ENCODE measurements at regions not wholly inside any gene's neighbourhood (a gene's known extent, or its start where the extent isn't known, plus 50 kb on each side); places are given as distances from the start of the nearest gene placed in this dataset.

- 18 to 21% methylated on average over 4 of the region's 4 CpGs for WGBS, 2 donors
- Histone ChIP-seq H3K9me3 (no peaks in the 10 kb centered on the region), H3K4me1 (no peaks in the 10 kb centered on the region), H3K4me3 (no peak overlapping the region), H3K27me3 (peaks cover 0 to 11% (median 0%) of the 10 kb centered on the region in 4 donors), H3K27ac (no peak overlapping the region), H3K36me3 (no peaks in the 10 kb centered on the region)
- no peak for DNase-seq
- no peak for ATAC-seq
- no peak for FAIRE-seq
- TF ChIP-seq, protein P1, sequence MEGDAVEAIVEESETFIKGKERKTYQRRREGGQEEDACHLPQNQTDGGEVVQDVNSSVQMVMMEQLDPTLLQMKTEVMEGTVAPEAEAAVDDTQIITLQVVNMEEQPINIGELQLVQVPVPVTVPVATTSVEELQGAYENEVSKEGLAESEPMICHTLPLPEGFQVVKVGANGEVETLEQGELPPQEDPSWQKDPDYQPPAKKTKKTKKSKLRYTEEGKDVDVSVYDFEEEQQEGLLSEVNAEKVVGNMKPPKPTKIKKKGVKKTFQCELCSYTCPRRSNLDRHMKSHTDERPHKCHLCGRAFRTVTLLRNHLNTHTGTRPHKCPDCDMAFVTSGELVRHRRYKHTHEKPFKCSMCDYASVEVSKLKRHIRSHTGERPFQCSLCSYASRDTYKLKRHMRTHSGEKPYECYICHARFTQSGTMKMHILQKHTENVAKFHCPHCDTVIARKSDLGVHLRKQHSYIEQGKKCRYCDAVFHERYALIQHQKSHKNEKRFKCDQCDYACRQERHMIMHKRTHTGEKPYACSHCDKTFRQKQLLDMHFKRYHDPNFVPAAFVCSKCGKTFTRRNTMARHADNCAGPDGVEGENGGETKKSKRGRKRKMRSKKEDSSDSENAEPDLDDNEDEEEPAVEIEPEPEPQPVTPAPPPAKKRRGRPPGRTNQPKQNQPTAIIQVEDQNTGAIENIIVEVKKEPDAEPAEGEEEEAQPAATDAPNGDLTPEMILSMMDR (IDR thresholded peaks at IDR 0.05): no peak
- intact Hi-C loops (cut with DNase I): no loop called here
Observed at GRCh38 chr9:115596746-115597080, 478.8 kb upstream of the TNC start.

GRCh38 chr9:115597330-115597895, 479.5 kb upstream of the TNC start:
- Histone ChIP-seq H3K4me3 (no peak overlapping the region), H3K9me3 (no peaks in the 10 kb centered on the region), H3K27ac (no peak overlapping the region), H3K27me3 (peaks cover 0 to 11% (median 0%) of the 10 kb centered on the region in 4 donors), H3K36me3 (no peaks in the 10 kb centered on the region), H3K4me1 (no peaks in the 10 kb centered on the region)
- TF ChIP-seq, protein P1 (IDR thresholded peaks at IDR 0.05): no peak
- FAIRE-seq (no peak), DNase-seq (no peak), ATAC-seq (no peak)
- 62 to 70% methylated on average over 3 of the region's 3 CpGs for WGBS, 2 donors
- intact Hi-C loops (cut with DNase I): no loop called here

DNA sequence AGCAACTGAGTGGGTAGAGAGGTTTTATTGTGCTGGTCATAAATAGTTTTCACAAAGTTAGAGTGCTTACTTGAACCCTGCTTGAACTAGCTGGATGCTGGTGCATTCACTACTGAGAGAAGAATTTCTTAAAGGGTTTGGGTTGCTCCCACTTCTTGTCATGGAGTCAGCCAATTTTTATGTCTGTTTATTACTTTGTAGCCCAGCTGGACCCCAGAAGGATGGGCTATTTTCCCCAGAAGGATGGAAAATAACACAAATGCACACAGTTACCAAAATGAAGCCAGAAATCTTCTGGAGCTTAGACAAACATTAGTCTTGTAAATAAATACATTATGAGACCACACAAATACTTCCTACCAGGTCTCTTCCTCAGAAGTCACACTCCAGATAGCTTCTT, 480.8 kb upstream of the TNC start:
- no peak for ATAC-seq
- Histone ChIP-seq H3K27me3 (peaks cover 0 to 11% (median 0%) of the 10 kb centered on the region in 4 donors), H3K4me3 (no peak overlapping the region), H3K9me3 (no peaks in the 10 kb centered on the region), H3K36me3 (no peaks in the 10 kb centered on the region), H3K27ac (no peak overlapping the region), H3K4me1 (no peaks in the 10 kb centered on the region)
- no peak for FAIRE-seq
- no peak for DNase-seq
- intact Hi-C loops (cut with DNase I): no loop called here
- TF ChIP-seq, protein P1 (IDR thresholded peaks at IDR 0.05): no peak

- Histone ChIP-seq H3K4me3 (no peak overlapping the region), H3K27me3 (peaks cover 0 to 5% (median 0%) of the 10 kb centered on the region in 4 donors), H3K36me3 (no peaks in the 10 kb centered on the region), H3K9me3 (no peaks in the 10 kb centered on the region), H3K27ac (no peak overlapping the region), H3K4me1 (no peaks in the 10 kb centered on the region)
- FAIRE-seq: no peak
- intact Hi-C loops (cut with DNase I): no loop called here
- no peak for ATAC-seq
- TF ChIP-seq, protein P1 (IDR thresholded peaks at IDR 0.05): no peak
- no peak for DNase-seq
- whole genome bisulfite sequencing, 2 donors: 51 to 76% methylated on average over 1 of the region's 1 CpG
Observed at GRCh38 chr9:115599898-115600297, 481.9 kb upstream of the TNC start.

DNA sequence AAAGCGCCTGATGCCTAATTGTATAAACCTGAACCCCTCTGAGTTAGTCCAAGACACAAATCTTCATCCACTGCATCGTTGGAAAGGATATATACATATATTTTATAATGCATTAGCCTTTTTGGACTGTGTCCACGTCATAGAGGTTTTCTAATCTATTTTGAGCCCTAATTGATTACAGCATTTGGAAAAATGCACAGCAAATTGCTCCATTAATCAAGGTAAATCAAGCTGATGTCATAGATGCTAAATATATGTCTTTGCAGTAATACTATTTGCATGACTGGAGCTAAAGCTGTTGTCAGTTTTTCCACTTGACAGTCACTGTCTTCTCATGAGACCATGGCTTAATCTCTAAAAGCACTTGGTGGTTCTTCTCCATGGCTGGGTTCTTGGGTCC, 483.5 kb upstream of the TNC start:
- WGBS, 2 donors: 47 to 60% methylated on average over 3 of the region's 3 CpGs
- no peak for ATAC-seq
- TF ChIP-seq, protein P1 (IDR thresholded peaks at IDR 0.05): no peak

More for the DNA sequence above, 483.5 kb upstream of the TNC start:
- Histone ChIP-seq H3K27ac (no peak overlapping the region), H3K4me3 (no peak overlapping the region), H3K27me3 (no peaks in the 10 kb centered on the region), H3K4me1 (no peaks in the 10 kb centered on the region), H3K9me3 (no peaks in the 10 kb centered on the region), H3K36me3 (no peaks in the 10 kb centered on the region)
- DNase-seq (no peak), FAIRE-seq (no peak)
- intact Hi-C loops (cut with DNase I): no loop called here
